Neural cell (in vitro differentiated cells): ENCODE measurements at regions not wholly inside any gene's neighbourhood (a gene's known extent, or its start where the extent isn't known, plus 50 kb on each side); places are given as distances from the start of the nearest gene placed in this dataset.

ENCODE experiments used
- EP300 ChIP-seq: fragments of 450-650 bp; conservative IDR thresholded peaks from 2 replicates; pipeline ENCODE4 v1.6.1; 2014; ENCODE audit warnings: antibody characterized with exemption, mild to moderate bottlenecking, moderate library complexity; ENCODE audit not compliant: poor library complexity, severe bottlenecking
- POLR2AphosphoS5 ChIP-seq: IDR thresholded peaks from 2 replicates; pipeline ENCODE4 v1.6.1; 2012
- TAF1 ChIP-seq: IDR thresholded peaks from 2 replicates; pipeline ENCODE4 v1.6.1; 2012; ENCODE audit warnings: low read depth
- TF ChIP-seq, protein P1 (sequence below): fragments of 450-650 bp; IDR thresholded peaks from 2 replicates; pipeline ENCODE4 v1.5.1; 2014; ENCODE audit warnings: antibody characterized with exemption, mild to moderate bottlenecking, moderate library complexity; ENCODE audit not compliant: poor library complexity, severe bottlenecking

DNA sequence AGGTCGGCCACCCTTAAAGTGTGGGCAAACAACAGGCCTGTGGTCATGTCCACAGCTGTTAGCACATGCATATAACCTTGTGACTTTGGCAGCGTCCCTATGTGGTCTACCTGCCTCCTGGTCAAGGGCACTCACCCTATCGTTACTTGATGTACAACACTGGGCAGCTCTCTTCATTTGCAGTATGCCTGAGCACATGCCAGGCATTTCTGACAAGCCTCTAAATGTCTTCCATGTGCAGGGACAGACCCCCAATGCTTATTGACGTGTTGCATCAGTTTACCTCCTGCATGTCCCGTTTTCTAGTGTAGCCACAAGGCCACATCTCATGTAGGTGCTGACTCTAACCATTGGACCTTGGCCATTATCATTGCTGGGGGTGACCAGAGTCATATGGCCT lies 731.7 kb upstream of the MIR17HG start:
- TF ChIP-seq, protein P1, sequence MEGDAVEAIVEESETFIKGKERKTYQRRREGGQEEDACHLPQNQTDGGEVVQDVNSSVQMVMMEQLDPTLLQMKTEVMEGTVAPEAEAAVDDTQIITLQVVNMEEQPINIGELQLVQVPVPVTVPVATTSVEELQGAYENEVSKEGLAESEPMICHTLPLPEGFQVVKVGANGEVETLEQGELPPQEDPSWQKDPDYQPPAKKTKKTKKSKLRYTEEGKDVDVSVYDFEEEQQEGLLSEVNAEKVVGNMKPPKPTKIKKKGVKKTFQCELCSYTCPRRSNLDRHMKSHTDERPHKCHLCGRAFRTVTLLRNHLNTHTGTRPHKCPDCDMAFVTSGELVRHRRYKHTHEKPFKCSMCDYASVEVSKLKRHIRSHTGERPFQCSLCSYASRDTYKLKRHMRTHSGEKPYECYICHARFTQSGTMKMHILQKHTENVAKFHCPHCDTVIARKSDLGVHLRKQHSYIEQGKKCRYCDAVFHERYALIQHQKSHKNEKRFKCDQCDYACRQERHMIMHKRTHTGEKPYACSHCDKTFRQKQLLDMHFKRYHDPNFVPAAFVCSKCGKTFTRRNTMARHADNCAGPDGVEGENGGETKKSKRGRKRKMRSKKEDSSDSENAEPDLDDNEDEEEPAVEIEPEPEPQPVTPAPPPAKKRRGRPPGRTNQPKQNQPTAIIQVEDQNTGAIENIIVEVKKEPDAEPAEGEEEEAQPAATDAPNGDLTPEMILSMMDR, result no peak
- TF ChIP-seq EP300 (no peak), TAF1 (no peak), POLR2AphosphoS5 (no peak)
